ENCODE measurements at regions not wholly inside any gene's neighbourhood (a gene's known extent, or its start where the extent isn't known, plus 50 kb on each side); places are given as distances from the start of the nearest gene placed in this dataset.

DNA sequence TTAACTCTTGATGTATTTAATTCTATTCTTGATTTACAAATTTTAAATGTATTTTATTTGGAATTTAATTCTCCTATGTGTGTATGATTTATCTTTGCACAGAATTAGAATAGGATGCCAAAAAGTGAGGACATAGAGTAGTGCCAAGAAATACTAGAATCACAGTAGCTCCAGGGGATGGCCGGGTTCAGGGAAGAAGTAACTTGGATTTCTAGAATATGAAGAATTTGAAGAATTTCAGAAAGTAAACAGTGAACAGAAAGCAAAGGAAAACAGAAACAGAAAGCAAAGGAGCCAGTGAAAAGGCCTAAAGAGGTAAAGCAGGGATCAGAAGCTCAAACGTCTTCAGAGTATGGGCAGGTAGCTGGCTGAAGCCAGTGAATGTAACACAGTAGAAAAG is 1187.6 kb downstream of the RPA4 start (continued):
- no peak for TF ChIP-seq CHD7 (IDR thresholded peaks at IDR 0.05; ENCODE audit: insufficient replicate concordance, low read length)
- TF ChIP-seq E2F6 (IDR thresholded peaks at IDR 0.05): no peak
- TF ChIP-seq SIN3A (conservative IDR thresholded peaks at IDR 0.05 in 1 of 2, IDR thresholded peaks at IDR 0.05 in 1 of 2; ENCODE audit: low read depth in 1 of 2, low read length in 2 of 2): no peak
- no peak for TF ChIP-seq ATF2 (IDR thresholded peaks at IDR 0.05; ENCODE audit: low read length)
- no peak for TF ChIP-seq POLR2AphosphoS5 (IDR thresholded peaks at IDR 0.05; ENCODE audit: low read depth, low read length)
- no peak for TF ChIP-seq BRCA1 (IDR thresholded peaks at IDR 0.05; ENCODE audit: low read depth, low read length)
- no peak for TF ChIP-seq RXRA (IDR thresholded peaks at IDR 0.05; ENCODE audit: insufficient read depth, low read depth, low read length)
- no peak for TF ChIP-seq CREB1 (IDR thresholded peaks at IDR 0.05)
- TF ChIP-seq ZNF274 (IDR thresholded peaks at IDR 0.05; ENCODE audit: borderline replicate concordance, extremely low read depth, low read length): no peak
- no peak for TF ChIP-seq CHD1 (IDR thresholded peaks at IDR 0.05; ENCODE audit: low read depth, low read length)
